Karpas-422 (cell line): ENCODE measurements at regions not wholly inside any gene's neighbourhood (a gene's known extent, or its start where the extent isn't known, plus 50 kb on each side); places are given as distances from the start of the nearest gene placed in this dataset.
A peak's percentile ranks its signal among the peaks of the same experiment; 100 is the strongest.

ENCODE experiments used
- DNase-seq: peaks from one replicate; pipeline ENCODE4 v3.0.0-alpha.2; 2015
- H2AFZ ChIP-seq: fragments of 200-600 bp; sonication (generic); 2 replicates; pipeline ENCODE4 v1.6.1; 2014; ENCODE audit warnings: antibody characterized with exemption, low read length, mixed read lengths
- H3K27ac ChIP-seq: fragments of 200-600 bp; sonication (generic); 2 replicates; pipeline ENCODE4 v1.5.1; 2014; ENCODE audit warnings: mild to moderate bottlenecking, low read length, moderate library complexity
- H3K27me3 ChIP-seq: fragments of 200-600 bp; sonication (generic); 2 replicates; pipeline ENCODE4 v1.6.1; 2014; ENCODE audit warnings: low read length, mixed read lengths
- H3K36me3 ChIP-seq: fragments of 200-600 bp; sonication (generic); 2 replicates; pipeline ENCODE4 v1.6.1; 2014; ENCODE audit warnings: low read length, mixed read lengths; ENCODE audit not compliant: insufficient read depth
- H3K4me1 ChIP-seq: fragments of 200-600 bp; sonication (generic); 2 replicates; pipeline ENCODE4 v1.6.1; 2014; ENCODE audit warnings: mild to moderate bottlenecking, low read length, mixed read lengths
- H3K4me2 ChIP-seq: fragments of 200-600 bp; sonication (generic); 2 replicates; pipeline ENCODE4 v1.6.1; 2014; ENCODE audit warnings: low read length, low read depth, mild to moderate bottlenecking; ENCODE audit not compliant: poor library complexity, severe bottlenecking
- H3K4me3 ChIP-seq: fragments of 200-600 bp; sonication (generic); 2 replicates; pipeline ENCODE4 v1.5.1; 2014; ENCODE audit warnings: mild to moderate bottlenecking, antibody characterized with exemption, low read length, mixed read lengths
- H3K79me2 ChIP-seq: fragments of 200-600 bp; sonication (generic); 2 replicates; pipeline ENCODE4 v1.6.1; 2014; ENCODE audit warnings: mild to moderate bottlenecking, low read length, mixed read lengths
- H3K9ac ChIP-seq: fragments of 200-600 bp; sonication (generic); 2 replicates; pipeline ENCODE4 v1.6.0; 2014; ENCODE audit warnings: low read length
- H3K9me2 ChIP-seq: fragments of 200-600 bp; sonication (generic), shearing (Covaris generic); replicated peaks from 2 replicates; pipeline ENCODE4 v1.6.0; 2014; ENCODE audit warnings: mild to moderate bottlenecking, low read length, moderate library complexity; ENCODE audit not compliant: insufficient read depth
- H3K9me3 ChIP-seq: fragments of 300-700, 200-600 bp; sonication (generic); 2 replicates; pipeline ENCODE4 v1.6.1; 2014; ENCODE audit warnings: low read length, mixed read lengths
- H4K20me1 ChIP-seq: fragments of 200-600 bp; sonication (generic); 2 replicates; pipeline ENCODE4 v1.6.1; 2014; ENCODE audit warnings: mild to moderate bottlenecking, antibody characterized with exemption, low read length, low read depth; ENCODE audit not compliant: insufficient read depth

DNA sequence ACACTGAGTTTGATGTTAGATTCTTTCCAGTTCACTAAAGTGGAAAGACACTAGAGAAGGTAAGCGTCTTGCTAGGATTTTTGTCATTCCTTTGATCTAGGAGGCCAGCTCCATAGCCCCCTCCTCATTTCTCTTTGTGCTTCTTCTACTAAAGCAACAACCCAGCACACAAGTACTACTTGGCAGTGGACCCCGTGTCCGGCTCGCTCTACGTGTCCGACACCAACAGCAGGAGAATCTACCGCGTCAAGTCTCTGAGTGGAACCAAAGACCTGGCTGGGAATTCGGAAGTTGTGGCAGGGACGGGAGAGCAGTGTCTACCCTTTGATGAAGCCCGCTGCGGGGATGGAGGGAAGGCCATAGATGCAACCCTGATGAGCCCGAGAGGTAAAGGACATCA lies 76.6 kb upstream of the WWC1 start:
- Histone ChIP-seq H3K9me3 (no peaks in the 10 kb centered on the region), H3K36me3 (no peaks in the 10 kb centered on the region), H3K27ac (no peak overlapping the region), H2AFZ (no peak overlapping the region), H3K4me1 (no peaks in the 10 kb centered on the region), H4K20me1 (no peaks in the 10 kb centered on the region), H3K4me2 (no peak overlapping the region), H3K9ac (no peak overlapping the region), H3K9me2 (no peaks in the 10 kb centered on the region), H3K79me2 (no peaks in the 10 kb centered on the region), H3K4me3 (no peak overlapping the region), H3K27me3 (no peaks in the 10 kb centered on the region)
- no peak for DNase-seq

- Histone ChIP-seq H3K36me3 (no peaks in the 10 kb centered on the region), H3K4me3 (no peak overlapping the region), H3K79me2 (no peaks in the 10 kb centered on the region), H3K4me1 (no peaks in the 10 kb centered on the region), H3K27ac (no peak overlapping the region), H3K27me3 (no peaks in the 10 kb centered on the region), H3K4me2 (no peak overlapping the region), H3K9me2 (no peaks in the 10 kb centered on the region), H2AFZ (no peak overlapping the region), H3K9ac (no peak overlapping the region), H3K9me3 (no peaks in the 10 kb centered on the region), H4K20me1 (no peaks in the 10 kb centered on the region)
- no peak for DNase-seq
Measured at GRCh38 chr5:168215646-168216045, 75.8 kb upstream of the WWC1 start.

- Histone ChIP-seq H3K4me1 (no peaks in the 10 kb centered on the region), H3K9me3 (no peaks in the 10 kb centered on the region), H3K27me3 (no peaks in the 10 kb centered on the region)
Measured at GRCh38 chr5:168216989-168217388, 74.5 kb upstream of the WWC1 start.

GRCh38 chr5:168217497-168217896 lies 73.9 kb upstream of the WWC1 start:
- H3K4me2 ChIP-seq, result no peak overlapping the region

More at GRCh38 chr5:168216989-168217388, 74.5 kb upstream of the WWC1 start:
- H3K9me2 ChIP-seq, result no peaks in the 10 kb centered on the region
- H3K36me3 ChIP-seq, result no peaks in the 10 kb centered on the region
- H3K9ac ChIP-seq, result no peak overlapping the region
- no peak for DNase-seq
- H2AFZ ChIP-seq, result no peak overlapping the region
- H4K20me1 ChIP-seq, result no peaks in the 10 kb centered on the region
- no peak overlapping the region for H3K4me3 ChIP-seq
- no peak overlapping the region for H3K4me2 ChIP-seq
- no peak overlapping the region for H3K27ac ChIP-seq
- no peaks in the 10 kb centered on the region for H3K79me2 ChIP-seq

GRCh38 chr5:168218746-168219145 lies 72.7 kb upstream of the WWC1 start:
- no peak overlapping the region for H3K9ac ChIP-seq

More at GRCh38 chr5:168217497-168217896, 73.9 kb upstream of the WWC1 start:
- H4K20me1 ChIP-seq, result no peaks in the 10 kb centered on the region
- H2AFZ ChIP-seq, result no peak overlapping the region
- H3K9ac ChIP-seq, result no peak overlapping the region
- H3K4me3 ChIP-seq, result no peak overlapping the region
- DNase-seq, result no peak
- no peaks in the 10 kb centered on the region for H3K9me3 ChIP-seq
- H3K36me3 ChIP-seq, result no peaks in the 10 kb centered on the region
- no peaks in the 10 kb centered on the region for H3K9me2 ChIP-seq
- no peaks in the 10 kb centered on the region for H3K4me1 ChIP-seq
- H3K27ac ChIP-seq, result no peak overlapping the region
- no peaks in the 10 kb centered on the region for H3K27me3 ChIP-seq
- no peaks in the 10 kb centered on the region for H3K79me2 ChIP-seq

GRCh38 chr5:168219515-168220410 lies 71.7 kb upstream of the WWC1 start:
- no peaks in the 10 kb centered on the region for H3K27me3 ChIP-seq
- H3K4me1 ChIP-seq, result no peaks in the 10 kb centered on the region
- no peak overlapping the region for H2AFZ ChIP-seq
- DNase-seq, result peak; percentile 85
- no peaks in the 10 kb centered on the region for H3K36me3 ChIP-seq
- no peak overlapping the region for H3K9ac ChIP-seq
- H3K4me3 ChIP-seq, result no peak overlapping the region
- H4K20me1 ChIP-seq, result no peaks in the 10 kb centered on the region
- no peaks in the 10 kb centered on the region for H3K9me2 ChIP-seq
- H3K9me3 ChIP-seq, result no peaks in the 10 kb centered on the region
- H3K27ac ChIP-seq, result no peak overlapping the region
- H3K4me2 ChIP-seq, result no peak overlapping the region
- H3K79me2 ChIP-seq, result no peaks in the 10 kb centered on the region

More at GRCh38 chr5:168218746-168219145, 72.7 kb upstream of the WWC1 start:
- Histone ChIP-seq H3K27me3 (no peaks in the 10 kb centered on the region), H3K79me2 (no peaks in the 10 kb centered on the region), H3K4me2 (no peak overlapping the region), H3K27ac (no peak overlapping the region), H3K4me1 (no peaks in the 10 kb centered on the region), H3K36me3 (no peaks in the 10 kb centered on the region), H3K9me2 (no peaks in the 10 kb centered on the region), H2AFZ (no peak overlapping the region), H3K9me3 (no peaks in the 10 kb centered on the region), H3K4me3 (no peak overlapping the region), H4K20me1 (no peaks in the 10 kb centered on the region)
- no peak for DNase-seq

GRCh38 chr5:168224085-168224484 lies 67.4 kb upstream of the WWC1 start:
- Histone ChIP-seq H3K27me3 (no peaks in the 10 kb centered on the region), H3K9ac (no peak overlapping the region), H3K9me2 (no peaks in the 10 kb centered on the region), H3K27ac (no peak overlapping the region), H3K36me3 (no peaks in the 10 kb centered on the region), H3K4me2 (no peak overlapping the region), H3K9me3 (no peaks in the 10 kb centered on the region), H3K4me3 (no peak overlapping the region), H4K20me1 (no peaks in the 10 kb centered on the region), H3K4me1 (no peaks in the 10 kb centered on the region), H2AFZ (no peak overlapping the region), H3K79me2 (no peaks in the 10 kb centered on the region)
- DNase-seq, result no peak

GRCh38 chr5:168226012-168226411 lies 65.4 kb upstream of the WWC1 start:
- Histone ChIP-seq H3K4me1 (no peaks in the 10 kb centered on the region), H3K36me3 (no peaks in the 10 kb centered on the region), H4K20me1 (no peaks in the 10 kb centered on the region), H3K4me3 (no peak overlapping the region), H3K79me2 (no peaks in the 10 kb centered on the region), H3K27ac (no peak overlapping the region), H3K27me3 (no peaks in the 10 kb centered on the region), H2AFZ (no peak overlapping the region), H3K4me2 (no peak overlapping the region), H3K9me2 (no peaks in the 10 kb centered on the region), H3K9me3 (no peaks in the 10 kb centered on the region), H3K9ac (no peak overlapping the region)
- no peak for DNase-seq
